H1 (cell line): ENCODE measurements at regions not wholly inside any gene's neighbourhood (a gene's known extent, or its start where the extent isn't known, plus 50 kb on each side); places are given as distances from the start of the nearest gene placed in this dataset.

Experiments
- CTCF ChIA-PET: fragments of 300-600 bp; sonication (Branson Sonifier 250); formaldehyde crosslinking; loops from one replicate; lab custom pipeline; 2021; ENCODE audit not compliant: partially characterized antibody; lab: Charles Lee
- POLR2A ChIA-PET: fragments of 300-600 bp; sonication (Branson Sonifier 250); formaldehyde crosslinking; loops from one replicate; lab custom pipeline; 2021; ENCODE audit warnings: inconsistent platforms; ENCODE audit not compliant: partially characterized antibody; lab: Charles Lee
- DNase-seq, 2 experiments: peaks; one replicate each; pipeline versions ENCODE4 v3.0.0 to v3.0.0-alpha.2; 2010 to 2022; ENCODE audit warnings: low spot score in 2 of 2, low read depth in 1 of 2, mixed read lengths in 1 of 2
- FAIRE-seq: peaks from 2 replicates; lab custom pipeline; 2011; peaks lifted over from hg19 to GRCh38; lab: Jason Lieb, UNC
- H2AFZ ChIP-seq: 2 replicates; pipeline ENCODE4 v1.8.1; 2012; ENCODE audit warnings: low read length, inconsistent platforms
- H2AK5ac ChIP-seq: 2 replicates; pipeline ENCODE4 v1.6.1; 2013; ENCODE audit warnings: low read depth, low read length
- H2BK120ac ChIP-seq: replicated peaks from 2 replicates; pipeline ENCODE3; 2013; ENCODE audit warnings: low read depth, low read length, inconsistent platforms
- H2BK12ac ChIP-seq: 2 replicates; pipeline ENCODE4 v1.6.1; 2013; ENCODE audit warnings: low read depth, low read length
- H2BK15ac ChIP-seq: 2 replicates; pipeline ENCODE4 v1.6.1; 2013; ENCODE audit warnings: low read length
- H2BK20ac ChIP-seq: 2 replicates; pipeline ENCODE4 v1.6.1; 2013; ENCODE audit warnings: low read length
- H2BK5ac ChIP-seq: 2 replicates; pipeline ENCODE4 v1.6.1; 2013; ENCODE audit warnings: low read depth, low read length
- H3K14ac ChIP-seq: 2 replicates; pipeline ENCODE4 v1.6.1; 2013; ENCODE audit warnings: inconsistent platforms; ENCODE audit not compliant: insufficient read length
- H3K18ac ChIP-seq: 2 replicates; pipeline ENCODE4 v1.6.1; 2013; ENCODE audit warnings: low read length; ENCODE audit errors: extremely low read depth
- H3K23ac ChIP-seq: 2 replicates; pipeline ENCODE4 v1.6.1; 2013; ENCODE audit warnings: inconsistent platforms; ENCODE audit not compliant: insufficient read length
- H3K23me2 ChIP-seq: 2 replicates; pipeline ENCODE4 v1.6.1; 2013; ENCODE audit warnings: low read depth, low read length
- H3K27ac ChIP-seq: 2 replicates; pipeline ENCODE4 v1.6.1; 2011; ENCODE audit warnings: low read depth, low read length, inconsistent platforms
- H3K27me3 ChIP-seq, 4 experiments: replicated peaks in 1 of 4; 1 replicate in 1 of 4; 2 replicates in 3 of 4; pipeline versions ENCODE4 v1.6.1 to v1.8.1; 2011 to 2013; ENCODE audit warnings: low read length in 3 of 4, mild to moderate bottlenecking in 3 of 4, inconsistent platforms in 2 of 4, mixed read lengths in 2 of 4, moderate library complexity in 1 of 4; ENCODE audit not compliant: control insufficient read depth in 3 of 4, insufficient read depth in 3 of 4; ENCODE audit errors: extremely low read depth in 1 of 4
- H3K36me3 ChIP-seq, 4 experiments: 2 replicates each; pipeline versions ENCODE4 v1.6.1 to v1.8.1; 2011 to 2013; ENCODE audit warnings: mild to moderate bottlenecking in 4 of 4, low read length in 3 of 4, moderate library complexity in 2 of 4, control low read depth in 1 of 4, inconsistent platforms in 1 of 4; ENCODE audit not compliant: insufficient read depth in 4 of 4, control insufficient read depth in 2 of 4
- H3K4ac ChIP-seq: replicated peaks from 2 replicates; pipeline ENCODE3; 2013; ENCODE audit warnings: low read length, low read depth, mixed read lengths, inconsistent platforms; ENCODE audit not compliant: insufficient read length
- H3K4me1 ChIP-seq, 4 experiments: replicated peaks in 1 of 4; 1 replicate in 1 of 4; 2 replicates in 3 of 4; pipeline versions ENCODE4 v1.6.1 to v1.8.1; 2011 to 2013; ENCODE audit warnings: low read length in 3 of 4, inconsistent platforms in 2 of 4, mixed read lengths in 1 of 4; ENCODE audit not compliant: insufficient read depth in 4 of 4, control insufficient read depth in 3 of 4
- H3K4me2 ChIP-seq, 2 experiments: 2 replicates each; pipeline versions ENCODE4 v1.6.1 to v1.8.1; 2011 to 2013; ENCODE audit warnings: low read depth in 2 of 2, low read length in 2 of 2, control low read depth in 1 of 2, inconsistent platforms in 1 of 2, mild to moderate bottlenecking in 1 of 2; ENCODE audit not compliant: insufficient read depth in 1 of 2
- H3K4me3 ChIP-seq, 4 experiments: fragments of 200-600, 300-600 bp in 1 of 4; sonication (generic), shearing (Covaris generic), sonication (Bioruptor Twin) in 1 of 4; 2 replicates each; pipeline versions ENCODE4 v1.5.1 to v1.8.1; 2011 to 2016; ENCODE audit warnings: low read length in 4 of 4, low read depth in 3 of 4, control low read depth in 2 of 4, inconsistent platforms in 2 of 4, mild to moderate bottlenecking in 2 of 4, mixed read lengths in 1 of 4, moderate library complexity in 1 of 4; ENCODE audit not compliant: insufficient read depth in 2 of 4; ENCODE audit errors: extremely low read depth in 1 of 4
- H3K56ac ChIP-seq: replicated peaks from 2 replicates; pipeline ENCODE3; 2013; ENCODE audit warnings: low read depth, mild to moderate bottlenecking, mixed read lengths, low read length, inconsistent platforms; ENCODE audit not compliant: insufficient read length
- H3K79me1 ChIP-seq: 2 replicates; pipeline ENCODE4 v1.6.1; 2013; ENCODE audit warnings: low read depth, low read length, control low read depth
- H3K79me2 ChIP-seq, 2 experiments: 2 replicates each; pipeline versions ENCODE4 v1.6.1 to v1.8.1; 2012 to 2013; ENCODE audit warnings: low read length in 2 of 2, mild to moderate bottlenecking in 2 of 2, inconsistent platforms in 1 of 2; ENCODE audit not compliant: insufficient read depth in 2 of 2, control insufficient read depth in 1 of 2
- H3K9ac ChIP-seq, 4 experiments: replicated peaks in 1 of 4; 1 replicate in 1 of 4; 2 replicates in 3 of 4; pipeline versions ENCODE4 v1.6.1 to v1.8.1; 2011 to 2013; ENCODE audit warnings: low read depth in 3 of 4, low read length in 3 of 4, control low read depth in 2 of 4, mild to moderate bottlenecking in 2 of 4, moderate library complexity in 2 of 4, inconsistent platforms in 1 of 4; ENCODE audit errors: extremely low read depth in 1 of 4
- H3K9me3 ChIP-seq, 2 experiments: 2 replicates each; pipeline versions ENCODE4 v1.6.1 to v1.8.1; 2012 to 2013; ENCODE audit warnings: mild to moderate bottlenecking in 2 of 2, moderate library complexity in 2 of 2, control low read depth in 1 of 2, inconsistent platforms in 1 of 2, low read depth in 1 of 2, low read length in 1 of 2, mixed read lengths in 1 of 2; ENCODE audit not compliant: insufficient read depth in 2 of 2
- H4K20me1 ChIP-seq, 2 experiments: replicated peaks in 1 of 2; 2 replicates each; pipeline versions ENCODE3 to v1.8.1; 2011 to 2013; ENCODE audit warnings: inconsistent platforms in 2 of 2, low read length in 2 of 2, mild to moderate bottlenecking in 1 of 2; ENCODE audit not compliant: insufficient read depth in 2 of 2, control insufficient read depth in 1 of 2
- H4K5ac ChIP-seq: 2 replicates; pipeline ENCODE4 v1.6.1; 2013; ENCODE audit warnings: low read length, low read depth, mixed read lengths, inconsistent platforms; ENCODE audit not compliant: insufficient read length
- H4K8ac ChIP-seq: 2 replicates; pipeline ENCODE4 v1.8.0; 2013; ENCODE audit warnings: mild to moderate bottlenecking, moderate library complexity, low read length, inconsistent platforms; ENCODE audit not compliant: insufficient read depth; ENCODE audit errors: extremely low read depth
- H4K91ac ChIP-seq: replicated peaks from 2 replicates; pipeline ENCODE3; 2013; ENCODE audit warnings: low read length, mixed read lengths, inconsistent platforms; ENCODE audit not compliant: insufficient read length
- ASH2L ChIP-seq: fragments of 200-600, 300-600 bp; sonication (generic); IDR thresholded peaks from one replicate; pipeline ENCODE4 v1.7.1; 2017; ENCODE audit warnings: low read length
- BRCA1 ChIP-seq: IDR thresholded peaks from 2 replicates; pipeline ENCODE4 v1.6.1; 2012; ENCODE audit warnings: low read depth, low read length, improper control_type of control experiment
- CBX8 ChIP-seq: fragments of 300-800, 300-1000 bp; sonication (generic); IDR thresholded peaks from 2 replicates; pipeline ENCODE4 v1.7.1; 2016; ENCODE audit warnings: low read depth, low read length, borderline replicate concordance
- FOSL1 ChIP-seq: IDR thresholded peaks from 2 replicates; pipeline ENCODE4 v1.6.1; 2011; ENCODE audit warnings: mild to moderate bottlenecking, low read depth, low read length, moderate library complexity; ENCODE audit not compliant: insufficient read depth
- KDM4A ChIP-seq: IDR thresholded peaks from one replicate; pipeline ENCODE4 v1.7.1; 2012; ENCODE audit warnings: low read depth, mild to moderate bottlenecking, moderate library complexity, low read length, inconsistent platforms; ENCODE audit not compliant: severe bottlenecking
- KDM5A ChIP-seq: fragments of 200-600 bp; IDR thresholded peaks from 2 replicates; pipeline ENCODE4 v1.7.1; 2012; ENCODE audit warnings: mild to moderate bottlenecking, low read length, inconsistent platforms, mixed read lengths
- SAP30 ChIP-seq: fragments of 300-600 bp; sonication (generic); IDR thresholded peaks from 2 replicates; pipeline ENCODE4 v1.7.1; 2012; ENCODE audit warnings: low read length, moderate library complexity, mild to moderate bottlenecking, inconsistent platforms; ENCODE audit not compliant: insufficient read depth, insufficient replicate concordance
- SIRT6 ChIP-seq: IDR thresholded peaks from one replicate; pipeline ENCODE4 v1.7.1; 2012; ENCODE audit warnings: low read length, inconsistent platforms
- SP1 ChIP-seq: IDR thresholded peaks from 2 replicates; pipeline ENCODE4 v1.6.1; 2011; ENCODE audit warnings: low read depth, low read length
- SP4 ChIP-seq: IDR thresholded peaks from 2 replicates; pipeline ENCODE4 v1.6.1; 2012; ENCODE audit warnings: low read length, inconsistent platforms
- TAF7 ChIP-seq: optimal IDR thresholded peaks from 2 replicates; pipeline ENCODE3; 2011; ENCODE audit warnings: low read depth, mild to moderate bottlenecking, inconsistent platforms, low read length, moderate library complexity, borderline replicate concordance
- TCF12 ChIP-seq: IDR thresholded peaks from 2 replicates; pipeline ENCODE4 v1.6.1; 2011; ENCODE audit warnings: low read depth, mild to moderate bottlenecking, low read length
- WGBS, 2 experiments: shearing (Covaris generic) in 1 of 2; methylation state at CpG; one replicate each; pipeline versions ENCODE4 v1.1.6 to v1.1.7; 2013 to 2015; ENCODE audit warnings: low lambda C conversion rate in 2 of 2, mixed read lengths in 2 of 2, inconsistent platforms in 1 of 2, low coverage in 1 of 2, missing lambda C conversion rate in 1 of 2; ENCODE audit not compliant: insufficient replicate concordance in 2 of 2, insufficient coverage in 1 of 2, insufficient read length in 1 of 2; ENCODE audit errors: extremely low coverage in 1 of 2, missing lambda C conversion rate in 1 of 2; 5-methylcytosine and 5-hydroxymethylcytosine counted together
- TF ChIP-seq, protein P1 (sequence below): IDR thresholded peaks from 2 replicates; pipeline ENCODE4 v1.6.1; 2011; ENCODE audit warnings: low read depth, mild to moderate bottlenecking, low read length; ENCODE audit not compliant: insufficient read depth

DNA sequence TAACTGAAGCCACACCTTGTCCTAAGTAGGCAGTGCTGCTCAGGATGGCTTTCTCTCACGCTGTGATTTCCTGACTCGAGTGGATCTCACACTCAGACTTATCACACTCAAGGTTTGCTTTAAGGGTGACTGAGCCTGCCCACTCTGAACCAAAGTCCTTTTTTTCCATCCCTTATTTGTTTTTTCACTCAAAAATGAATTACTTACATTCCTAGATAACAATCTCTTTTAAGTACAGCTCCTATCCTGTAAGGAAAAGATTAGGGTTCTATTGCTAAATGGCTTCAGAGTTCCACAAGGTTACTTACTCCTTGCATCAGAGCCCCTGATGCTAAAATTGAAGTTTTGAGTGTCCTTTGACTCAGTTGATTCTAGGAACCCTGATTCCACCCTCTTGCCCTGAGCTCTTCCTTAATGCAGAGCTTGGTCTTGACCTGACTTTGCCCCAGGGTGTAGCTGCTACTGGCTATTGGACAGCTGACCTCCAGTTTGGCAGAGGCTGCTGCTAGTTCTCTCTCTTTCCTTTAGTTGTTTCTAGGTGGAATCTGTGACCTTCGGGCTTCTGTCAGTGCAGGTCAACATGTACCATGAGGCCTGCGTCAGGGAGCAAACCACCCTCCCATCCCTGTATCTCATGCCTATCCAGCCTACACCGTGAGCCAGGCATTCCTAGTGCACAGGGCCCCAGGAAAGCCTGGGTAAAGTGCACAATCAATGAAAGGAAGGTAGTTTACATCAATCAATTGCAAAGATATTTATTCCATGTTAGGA lies 80.1 kb upstream of the CD55 start:
- Histone ChIP-seq H2AFZ (peak overlapping the region; percentile 80; the same call in 1 of the 2 replicates), H2BK15ac (0 out of 2 replicates have a peak overlapping the region, but pooled peaks have one; percentile 19), H2BK120ac (peak overlapping the region; percentile 75), H4K8ac (no peak overlapping the region), H4K91ac (no peak overlapping the region), H3K79me1 (no peaks in the 10 kb centered on the region), H2BK12ac (no peak overlapping the region), H3K27ac (no peak overlapping the region), H2BK20ac (no peak overlapping the region), H3K4ac (no peak overlapping the region), H2AK5ac (0 out of 2 replicates have a peak overlapping the region, but pooled peaks have one; percentile 49), H3K27me3 (no peaks in the 10 kb centered on the region), H3K4me3 (no peak overlapping the region), H4K20me1 (no peaks in the 10 kb centered on the region), H3K79me2 (no peaks in the 10 kb centered on the region), H4K5ac (peak overlapping the region; percentile 19), H3K4me2 (no peak overlapping the region), H2BK5ac (no peak overlapping the region), H3K23me2 (no peaks in the 10 kb centered on the region), H3K23ac (no peak overlapping the region), H3K56ac (no peak overlapping the region), H3K36me3 (no peaks in the 10 kb centered on the region), H3K18ac (no peak overlapping the region), H3K14ac (no peak overlapping the region), H3K9ac (no peak overlapping the region), H3K4me1 (no peaks in the 10 kb centered on the region), H3K9me3 (no peaks in the 10 kb centered on the region)
- 93% methylated on average over 5 of the region's 5 CpGs; no CpG with 5 or more reads in 1 of the 2 experiments for WGBS, 2 experiments
- FAIRE-seq (no peak), DNase-seq (no peak)
- POLR2A ChIA-PET: no interaction called here
- CTCF ChIA-PET: interaction anchor here (1.2 kb wide), 2 partner anchors 18 to 48 kb away, joined by 3 to 5 read pairs; no protein-coding TSS in a partner anchor
- no peak for TF ChIP-seq TAF7
- no peak for TF ChIP-seq CBX8
- TF ChIP-seq FOSL1: no peak
- TF ChIP-seq SP4: no peak
- no peak for TF ChIP-seq SAP30
- no peak for TF ChIP-seq SP1
- no peak for TF ChIP-seq ASH2L
- TF ChIP-seq KDM5A: no peak
- TF ChIP-seq BRCA1: no peak
- no peak for TF ChIP-seq KDM4A
- TF ChIP-seq SIRT6: no peak
- TF ChIP-seq TCF12: no peak
- TF ChIP-seq, protein P1, sequence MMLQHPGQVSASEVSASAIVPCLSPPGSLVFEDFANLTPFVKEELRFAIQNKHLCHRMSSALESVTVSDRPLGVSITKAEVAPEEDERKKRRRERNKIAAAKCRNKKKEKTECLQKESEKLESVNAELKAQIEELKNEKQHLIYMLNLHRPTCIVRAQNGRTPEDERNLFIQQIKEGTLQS: no peak
